ENCODE measurements at regions not wholly inside any gene's neighbourhood (a gene's known extent, or its start where the extent isn't known, plus 50 kb on each side); places are given as distances from the start of the nearest gene placed in this dataset.
A peak's percentile ranks its signal among the peaks of the same experiment; 100 is the strongest.

GRCh38 chr17:13933441-13934276 is 135.6 kb upstream of the COX10 start:
- no peak for DNase-seq

DNA sequence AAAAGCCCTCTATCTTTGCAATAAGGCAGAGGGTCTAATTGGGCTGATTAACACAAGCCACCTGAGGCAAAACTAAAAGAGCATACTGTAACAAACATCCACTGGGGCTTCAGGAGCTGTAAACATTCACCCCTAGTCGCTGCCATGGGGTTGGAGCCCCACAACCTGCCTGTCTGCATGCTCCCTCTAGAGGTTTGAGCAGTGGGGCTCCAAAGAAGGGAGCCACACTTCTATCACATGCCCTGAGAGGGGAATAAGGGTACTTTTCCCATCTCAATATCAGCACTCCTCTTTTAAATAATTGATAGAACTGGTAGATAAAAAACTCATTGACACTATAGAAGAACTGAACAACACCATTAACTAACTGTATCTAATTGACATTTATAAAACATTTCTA is 130.1 kb upstream of the COX10 start:
- no peak for DNase-seq

- DNase-seq: no peak
Observed at GRCh38 chr17:13940858-13941665, 128.2 kb upstream of the COX10 start.

- DNase-seq: no peak
Observed at GRCh38 chr17:13941781-13942180, 127.5 kb upstream of the COX10 start.

- DNase-seq: no peak
Observed at GRCh38 chr17:13943909-13944308, 125.4 kb upstream of the COX10 start.

DNA sequence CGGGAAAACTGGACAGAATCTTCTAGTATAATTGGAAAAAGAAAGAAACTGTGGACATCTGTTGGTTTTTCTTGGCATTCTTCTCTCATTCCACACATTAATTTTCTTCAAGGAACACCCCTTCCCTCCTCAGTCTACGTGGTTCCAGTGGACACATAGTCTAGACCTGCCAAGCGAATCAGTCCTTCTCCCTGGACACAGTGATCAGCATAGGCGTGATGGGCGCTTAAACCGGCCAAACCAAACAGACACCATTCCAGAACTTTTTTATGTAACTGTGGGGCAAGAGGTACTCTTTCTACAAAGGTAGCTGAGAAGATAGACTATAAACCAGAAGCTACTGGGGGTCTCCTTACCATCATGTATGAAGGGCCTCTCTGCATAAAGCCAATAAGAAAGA is 121.8 kb upstream of the COX10 start:
- DNase-seq: no peak

DNA sequence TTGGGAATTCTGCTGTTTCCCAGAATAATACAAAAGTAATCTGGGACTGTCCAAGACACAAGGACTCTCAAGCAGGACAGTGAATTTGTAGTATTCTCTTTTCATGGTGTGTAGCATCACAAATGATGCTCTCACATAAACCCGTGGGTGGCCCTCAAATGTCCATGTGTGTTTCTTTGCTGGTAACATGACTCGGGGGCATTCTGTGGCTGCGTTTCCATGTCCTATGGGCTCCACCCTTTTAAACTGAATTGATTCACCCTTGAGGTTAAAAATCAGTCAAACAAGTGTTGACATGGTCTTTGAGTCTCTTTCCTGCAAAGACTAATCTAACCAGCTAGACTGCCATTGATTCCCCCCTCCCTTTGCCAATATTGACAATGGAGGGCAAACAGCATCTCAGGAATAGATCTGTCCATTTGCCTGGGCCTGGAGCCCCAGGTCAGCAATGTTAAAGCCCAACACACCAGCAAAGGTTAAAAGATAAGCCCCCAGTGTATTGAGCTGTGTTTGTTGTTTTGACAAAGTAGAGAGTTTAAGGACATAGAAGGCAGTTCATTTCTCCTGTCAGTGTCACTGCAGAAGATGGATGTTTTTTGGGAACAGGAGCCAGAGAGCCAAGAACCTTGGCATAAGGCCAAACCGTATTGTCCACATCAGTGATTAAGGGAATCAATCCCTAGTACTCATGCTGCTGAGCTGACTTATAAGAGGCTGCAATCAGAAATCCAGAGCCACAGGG is 117.1 kb upstream of the COX10 start:
- no peak for DNase-seq

GRCh38 chr17:13953841-13954240 is 115.5 kb upstream of the COX10 start:
- DNase-seq: no peak

DNA sequence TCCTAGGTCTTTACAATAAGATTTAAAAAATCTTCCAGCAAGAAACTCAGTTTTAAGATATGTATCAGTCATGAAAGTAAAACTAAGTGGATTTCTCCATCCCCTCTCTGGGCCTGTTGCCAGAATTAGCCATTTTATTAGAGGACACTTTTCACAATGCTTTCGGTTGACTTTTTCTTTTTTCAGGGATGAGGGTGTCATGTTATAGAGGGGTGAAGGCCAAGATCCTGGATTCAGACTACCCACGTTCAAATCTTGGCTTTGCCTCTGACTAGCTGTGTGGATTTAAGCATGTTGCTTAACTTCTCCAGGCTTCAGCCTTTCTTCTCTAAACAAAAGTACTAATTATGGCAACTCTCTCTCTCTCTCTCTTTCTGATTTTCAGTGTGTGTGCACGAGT is 111.7 kb upstream of the COX10 start:
- no peak for DNase-seq

- no peak for DNase-seq
Observed at GRCh38 chr17:13958773-13959172, 110.5 kb upstream of the COX10 start.

- no peak for DNase-seq
Observed at GRCh38 chr17:13961265-13961664, 108.0 kb upstream of the COX10 start.

- DNase-seq: no peak
Observed at GRCh38 chr17:13962716-13963240, 106.5 kb upstream of the COX10 start.

DNA sequence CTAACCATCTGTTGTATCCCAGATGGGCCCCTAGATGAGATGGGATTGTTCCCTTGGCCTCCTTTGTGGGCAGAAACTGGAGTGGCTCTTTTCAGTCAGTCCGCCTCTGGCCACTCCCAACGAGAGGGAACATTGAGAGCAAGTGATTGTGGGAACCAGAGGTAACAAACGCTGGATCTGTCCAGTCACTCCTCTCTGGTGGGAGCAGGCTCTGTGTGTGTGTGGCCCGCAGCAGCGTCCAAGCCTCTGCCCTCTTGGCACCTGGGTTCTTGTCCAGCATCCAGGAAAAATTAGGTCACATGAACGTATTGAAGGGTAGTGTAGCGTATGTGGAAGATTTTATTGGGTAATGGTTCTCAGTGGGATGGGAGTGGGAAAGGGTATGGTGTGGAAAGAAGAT is 101.9 kb upstream of the COX10 start:
- DNase-seq: no peak

GRCh38 chr17:13970531-13970930 is 98.8 kb upstream of the COX10 start:
- DNase-seq: no peak

GRCh38 chr17:13973960-13974651 is 95.2 kb upstream of the COX10 start:
- DNase-seq: peak; percentile 16

- no peak for DNase-seq
Observed at GRCh38 chr17:13977837-13978236, 91.5 kb upstream of the COX10 start.

DNA sequence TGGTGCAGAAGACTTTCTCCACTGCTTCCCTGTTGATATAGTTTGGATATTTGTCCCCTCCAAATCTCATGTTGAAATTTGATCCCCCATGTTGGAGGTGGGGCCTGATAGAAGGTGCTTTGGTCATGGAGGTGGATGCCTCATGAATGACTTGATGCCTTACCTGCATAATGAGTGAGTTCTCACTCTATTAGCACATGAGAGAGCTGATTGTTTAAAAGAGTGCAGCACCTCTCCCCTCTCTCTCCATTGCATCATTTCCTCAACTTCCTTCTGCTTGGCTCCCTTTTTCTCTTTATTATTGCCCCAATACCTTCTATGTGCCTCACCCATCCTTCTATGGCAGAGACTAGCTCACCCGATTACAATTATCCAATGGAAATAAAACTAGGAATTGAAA is 90.8 kb upstream of the COX10 start:
- no peak for DNase-seq

- no peak for DNase-seq
Observed at GRCh38 chr17:13981881-13982280, 87.4 kb upstream of the COX10 start.

DNA sequence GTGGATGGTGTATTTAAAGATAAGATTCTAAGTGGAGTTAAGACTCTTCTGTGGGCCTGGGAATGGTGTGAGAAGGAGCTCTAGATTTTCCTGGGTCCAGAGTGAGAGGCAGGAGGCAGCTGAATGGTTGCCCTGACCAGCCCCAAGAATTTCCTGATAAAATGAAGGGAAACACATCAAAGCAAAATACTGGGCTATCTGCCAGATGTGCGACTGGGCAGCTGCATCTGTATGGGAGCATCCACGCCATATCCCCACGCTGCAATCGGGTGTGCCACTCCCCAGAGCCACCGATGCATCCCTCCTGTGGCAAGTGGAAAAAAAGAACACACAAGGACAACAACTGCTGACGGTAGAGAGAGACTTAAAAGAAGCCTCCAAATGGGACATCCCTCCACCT is 84.3 kb upstream of the COX10 start:
- no peak for DNase-seq

GRCh38 chr17:13986855-13987254 is 82.4 kb upstream of the COX10 start:
- DNase-seq: no peak

- no peak for DNase-seq
Observed at GRCh38 chr17:13989138-13989537, 80.2 kb upstream of the COX10 start.

DNA sequence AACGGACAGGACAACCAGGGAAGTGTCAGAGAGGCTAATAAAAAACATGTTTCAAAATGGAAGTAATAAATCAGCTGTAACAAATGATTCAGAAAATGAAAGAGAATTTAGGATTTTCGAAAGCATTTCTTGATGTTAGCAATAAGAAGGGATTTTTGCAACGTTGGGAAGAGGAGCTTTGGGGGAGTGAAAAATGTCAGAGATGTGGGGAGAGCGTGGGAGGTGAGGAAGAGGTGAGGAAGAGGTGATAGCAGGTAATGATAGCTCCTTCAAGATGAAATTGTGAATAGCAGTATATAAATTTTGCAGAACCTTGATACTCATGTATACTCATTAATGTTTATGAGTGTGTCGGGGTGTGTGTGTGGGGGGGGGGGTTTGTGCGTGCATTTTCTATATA is 76.2 kb upstream of the COX10 start:
- DNase-seq: no peak

Measured in skin of body (tissue), 1 donor.